Stimulated activated CD4-positive, alpha-beta T cell treated with anti-CD3 and anti-CD28 coated beads, Interleukin-12 subunit alpha, Interleukin-12 subunit beta, amount 100 ng/mL, for 48 hours (primary cell): ENCODE measurements at regions not wholly inside any gene's neighbourhood (a gene's known extent, or its start where the extent isn't known, plus 50 kb on each side); places are given as distances from the start of the nearest gene placed in this dataset.

Source experiments
- DNase-seq, 3 donors: peaks; one replicate each; pipeline ENCODE4 v3.0.0-alpha.2; 2020; ENCODE audit warnings: low read depth in 2 of 3, low spot score in 1 of 3

- no peak for DNase-seq
Measured at GRCh38 chr22:48955351-48956311, 872.0 kb downstream of the BRD1 start.

- DNase-seq: no peak
Measured at GRCh38 chr22:48954781-48955311, 872.8 kb downstream of the BRD1 start.

GRCh38 chr22:48953830-48954229, 873.8 kb downstream of the BRD1 start:
- no peak for DNase-seq

- DNase-seq: no peak
Measured at GRCh38 chr22:48953103-48953720, 874.5 kb downstream of the BRD1 start.

GRCh38 chr22:48952256-48953102, 875.2 kb downstream of the BRD1 start:
- no peak for DNase-seq

DNA sequence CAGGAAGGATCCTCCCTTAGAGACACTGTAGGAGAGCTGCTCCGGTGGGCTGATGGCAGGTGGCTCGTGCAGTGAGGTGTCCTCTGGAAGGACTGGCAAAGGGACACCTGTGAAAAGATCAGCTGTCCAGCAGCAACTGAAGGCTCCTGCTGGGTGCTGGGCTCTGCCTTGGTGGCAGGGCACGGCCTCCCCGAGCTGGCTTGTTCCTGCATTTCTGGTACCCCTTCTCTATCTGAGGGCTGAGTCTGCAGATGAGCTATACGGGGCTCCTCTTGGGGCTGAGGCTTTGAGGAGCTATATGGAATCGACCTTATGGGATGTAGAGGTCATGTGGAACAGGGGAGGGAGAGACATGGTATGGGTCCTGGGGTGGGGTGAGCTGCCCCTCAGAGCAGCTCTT, 875.8 kb downstream of the BRD1 start:
- no peak for DNase-seq

GRCh38 chr22:48950151-48950915, 877.3 kb downstream of the BRD1 start:
- no peak for DNase-seq

- no peak for DNase-seq
Measured at GRCh38 chr22:48949375-48950149, 878.1 kb downstream of the BRD1 start.

- no peak for DNase-seq
Measured at GRCh38 chr22:48948575-48949170, 879.0 kb downstream of the BRD1 start.

GRCh38 chr22:48947636-48948035, 880.0 kb downstream of the BRD1 start:
- DNase-seq: no peak

DNA sequence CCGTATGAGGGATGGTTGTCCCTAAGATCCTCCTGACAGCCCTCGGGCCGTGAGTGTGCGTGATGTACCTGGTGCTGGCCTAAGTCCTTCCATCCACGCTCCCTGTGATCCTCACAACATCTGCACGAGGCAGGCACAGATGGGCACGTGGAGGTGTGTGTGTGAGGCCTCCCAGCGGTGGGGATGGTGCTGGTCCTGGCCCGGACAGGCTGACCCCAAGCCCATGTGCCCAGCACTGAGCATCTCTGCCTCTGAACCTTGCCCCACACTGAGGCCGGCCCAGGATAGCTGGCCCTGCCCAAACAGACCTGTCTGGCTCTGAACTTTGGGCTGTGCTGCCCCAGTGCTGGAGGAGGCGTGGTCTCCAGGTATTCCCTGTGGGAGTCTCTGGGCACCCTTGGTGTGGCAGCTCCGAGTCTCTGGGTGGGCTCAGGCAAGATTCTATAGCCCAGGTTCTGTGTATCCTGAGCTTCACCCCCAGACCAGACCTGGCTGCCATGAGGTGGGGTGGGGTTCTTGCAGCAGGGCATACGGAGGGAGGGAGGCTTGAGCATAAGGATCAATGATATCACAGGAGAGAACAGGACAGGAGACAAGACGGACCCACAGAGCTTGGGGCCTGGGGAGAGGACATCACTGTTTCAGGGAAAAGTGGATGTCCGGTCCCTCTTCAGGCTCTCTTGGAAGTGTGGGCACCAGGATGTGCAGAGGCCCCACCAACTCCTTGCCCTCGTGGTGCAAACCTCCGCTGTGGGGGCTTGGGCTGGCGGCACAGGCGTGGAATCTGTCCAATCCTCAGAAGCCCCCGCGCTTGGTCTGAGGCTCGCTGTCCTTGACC, 881.8 kb downstream of the BRD1 start:
- no peak for DNase-seq

GRCh38 chr22:48944751-48945620, 882.7 kb downstream of the BRD1 start:
- DNase-seq: no peak

DNA sequence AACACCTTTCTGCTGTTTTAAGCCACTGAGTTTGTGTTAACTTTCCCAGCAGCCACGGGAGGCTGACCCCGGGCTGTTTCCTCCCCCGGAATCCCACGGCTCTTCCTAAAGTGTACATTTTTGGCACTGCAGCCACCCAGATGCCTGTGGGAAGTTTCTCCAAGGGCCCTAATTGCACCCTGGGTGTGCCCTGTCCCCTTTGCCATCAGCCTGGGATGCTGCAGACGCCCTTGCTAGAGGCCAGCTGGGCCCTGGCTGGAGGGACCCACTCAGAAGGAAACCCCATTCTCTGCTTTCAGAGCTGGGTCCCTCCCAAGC, 883.3 kb downstream of the BRD1 start:
- DNase-seq: no peak

GRCh38 chr22:48943567-48944432, 883.9 kb downstream of the BRD1 start:
- DNase-seq: no peak

DNA sequence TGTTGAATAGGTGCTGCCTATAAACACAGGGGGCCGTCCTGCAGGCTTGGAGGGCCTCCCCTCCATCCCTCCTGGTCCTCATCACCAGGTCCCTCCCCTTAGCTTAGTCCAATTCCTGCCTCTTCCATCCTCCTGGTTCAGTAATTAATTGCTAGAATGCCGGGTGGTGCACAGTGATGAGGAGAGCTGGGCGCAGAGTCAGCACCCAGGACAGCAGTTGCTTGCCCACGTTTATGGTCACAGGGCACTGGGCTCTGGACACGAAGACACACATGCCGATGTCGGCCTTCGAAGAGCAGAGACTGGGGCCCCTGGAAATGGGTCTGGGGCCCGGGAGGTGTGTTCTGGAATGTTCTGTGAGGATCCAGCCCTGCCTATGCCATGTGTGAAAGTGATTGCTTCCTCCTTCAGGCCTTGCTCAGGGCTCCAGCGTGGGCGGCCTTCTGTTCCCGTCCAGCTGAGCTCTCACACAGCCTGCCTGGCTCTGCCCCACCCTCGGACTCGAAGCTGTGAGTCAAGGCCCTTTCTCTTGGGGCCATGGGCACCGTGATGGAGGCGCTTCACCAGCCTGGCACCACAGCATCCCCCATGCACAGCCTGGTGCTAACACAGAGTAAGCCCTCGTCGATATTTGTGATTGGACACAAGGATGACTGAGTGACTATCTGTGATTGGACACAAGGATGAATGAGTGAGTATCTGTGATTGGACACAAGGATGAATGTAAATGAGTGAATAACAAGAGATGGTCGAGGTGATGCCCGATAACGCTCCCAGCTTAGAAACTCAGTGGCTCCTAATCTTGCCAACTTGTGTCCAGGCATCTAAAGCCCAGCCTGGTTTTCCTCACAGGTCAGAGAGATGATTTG, 884.7 kb downstream of the BRD1 start:
- DNase-seq: no peak
